H1 (cell line): ENCODE measurements at regions not wholly inside any gene's neighbourhood (a gene's known extent, or its start where the extent isn't known, plus 50 kb on each side); places are given as distances from the start of the nearest gene placed in this dataset.

ENCODE experiments used
- CBX8 ChIP-seq: fragments of 300-800, 300-1000 bp; sonication (generic); IDR thresholded peaks from 2 replicates; pipeline ENCODE4 v1.7.1; 2016; ENCODE audit warnings: low read depth, low read length, borderline replicate concordance
- CHD1 ChIP-seq: IDR thresholded peaks from 2 replicates; pipeline ENCODE4 v1.6.1; 2012; ENCODE audit warnings: low read depth, low read length, improper control_type of control experiment
- CHD2 ChIP-seq: IDR thresholded peaks from 2 replicates; pipeline ENCODE4 v1.6.1; 2012; ENCODE audit warnings: low read length, improper control_type of control experiment
- CTCF ChIP-seq, 3 experiments: IDR thresholded peaks; 1 replicate in 2 of 3; 2 replicates in 1 of 3; pipeline versions ENCODE4 v1.5.1 to v1.6.1; 2011; ENCODE audit warnings: low read length in 3 of 3, mild to moderate bottlenecking in 3 of 3, inconsistent platforms in 2 of 3, low read depth in 1 of 3, moderate library complexity in 1 of 3; ENCODE audit not compliant: insufficient read depth in 1 of 3; ENCODE audit errors: control extremely low read depth in 1 of 3
- POLR2A ChIP-seq, 2 experiments: IDR thresholded peaks; 1 replicate in 1 of 2; 2 replicates in 1 of 2; pipeline ENCODE4 v1.6.1; 2011; ENCODE audit warnings: low read depth in 2 of 2, low read length in 2 of 2, mild to moderate bottlenecking in 2 of 2; ENCODE audit errors: control extremely low read depth in 1 of 2
- RFX5 ChIP-seq: IDR thresholded peaks from 2 replicates; pipeline ENCODE4 v1.6.1; 2011; ENCODE audit warnings: low read depth, low read length, improper control_type of control experiment, borderline replicate concordance
- SIN3A ChIP-seq, 2 experiments: IDR thresholded peaks in 1 of 2; conservative IDR thresholded peaks in 1 of 2; 2 replicates each; pipeline ENCODE4 v1.6.1; 2011 to 2012; ENCODE audit warnings: low read length in 2 of 2, improper control_type of control experiment in 1 of 2, low read depth in 1 of 2, mild to moderate bottlenecking in 1 of 2
- SUZ12 ChIP-seq: fragments of 200-600 bp; sonication (generic); IDR thresholded peaks from 2 replicates; pipeline ENCODE4 v1.6.1; 2012; ENCODE audit warnings: mild to moderate bottlenecking, inconsistent platforms, low read length, moderate library complexity, mixed read lengths

DNA sequence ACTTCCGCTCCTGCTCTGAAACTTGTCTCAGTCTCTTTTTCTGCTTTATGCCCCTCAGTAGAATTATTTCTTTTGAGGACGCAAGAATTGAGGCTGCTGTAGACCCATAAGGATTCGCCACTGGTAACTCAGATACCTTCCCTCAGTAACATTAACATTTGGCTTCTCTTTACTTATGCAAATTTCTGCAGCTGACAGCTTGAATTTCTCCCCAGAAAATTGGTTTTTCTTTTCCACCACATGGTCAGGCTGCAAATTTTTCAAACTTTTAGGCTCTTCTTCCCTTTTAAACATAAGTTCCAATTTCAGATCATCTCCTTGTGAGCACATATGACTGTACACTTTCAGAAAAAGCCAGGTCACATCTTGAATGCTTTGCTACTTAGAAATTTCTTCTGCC, 839.3 kb upstream of the GRIA3 start:
- TF ChIP-seq CTCF (IDR thresholded peaks at IDR 0.05; ENCODE audit: control extremely low read depth in 1 of 3, insufficient read depth in 1 of 3, low read depth in 1 of 3, low read length in 3 of 3) (no peak), CHD1 (no peak), POLR2A (IDR thresholded peaks at IDR 0.05; ENCODE audit: control extremely low read depth in 1 of 2, low read depth in 2 of 2, low read length in 2 of 2) (no peak), CHD2 (no peak), SIN3A (conservative IDR thresholded peaks at IDR 0.05 in 1 of 2, IDR thresholded peaks at IDR 0.05 in 1 of 2; ENCODE audit: low read depth in 1 of 2, low read length in 2 of 2) (no peak), CBX8 (no peak), SUZ12 (no peak), RFX5 (no peak)
